ENCODE measurements at regions not wholly inside any gene's neighbourhood (a gene's known extent, or its start where the extent isn't known, plus 50 kb on each side); places are given as distances from the start of the nearest gene placed in this dataset.

DNA sequence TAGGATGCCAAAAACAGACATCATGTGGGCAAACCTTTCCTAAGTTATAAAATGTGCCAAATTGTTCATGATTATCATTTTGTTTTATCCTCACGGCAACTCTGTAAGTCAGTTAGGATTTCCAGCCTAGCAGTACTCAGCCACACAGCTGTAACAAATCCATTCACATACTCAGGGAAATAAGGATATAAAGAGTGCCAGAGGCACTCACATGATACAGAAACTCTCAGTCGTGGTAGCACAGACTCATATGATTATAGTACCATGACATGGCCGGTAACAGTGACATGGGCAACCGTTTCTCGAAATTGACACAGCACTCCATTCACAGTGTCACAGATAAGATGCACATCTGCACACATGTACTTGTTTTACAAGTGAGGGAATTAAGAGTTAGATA, 344.2 kb downstream of the LRIG3 start:
- no peak for FAIRE-seq
- Histone ChIP-seq H3K36me3 (no peaks in the 10 kb centered on the region), H3K4me1 (no peaks in the 10 kb centered on the region), H3K27me3 (no peaks in the 10 kb centered on the region), H3K27ac (no peak overlapping the region), H3K9me3 (no peaks in the 10 kb centered on the region), H3K4me3 (no peak overlapping the region)
- intact Hi-C loops (cut with DNase I): no loop called here
- no peak for ATAC-seq
- TF ChIP-seq, protein P1, sequence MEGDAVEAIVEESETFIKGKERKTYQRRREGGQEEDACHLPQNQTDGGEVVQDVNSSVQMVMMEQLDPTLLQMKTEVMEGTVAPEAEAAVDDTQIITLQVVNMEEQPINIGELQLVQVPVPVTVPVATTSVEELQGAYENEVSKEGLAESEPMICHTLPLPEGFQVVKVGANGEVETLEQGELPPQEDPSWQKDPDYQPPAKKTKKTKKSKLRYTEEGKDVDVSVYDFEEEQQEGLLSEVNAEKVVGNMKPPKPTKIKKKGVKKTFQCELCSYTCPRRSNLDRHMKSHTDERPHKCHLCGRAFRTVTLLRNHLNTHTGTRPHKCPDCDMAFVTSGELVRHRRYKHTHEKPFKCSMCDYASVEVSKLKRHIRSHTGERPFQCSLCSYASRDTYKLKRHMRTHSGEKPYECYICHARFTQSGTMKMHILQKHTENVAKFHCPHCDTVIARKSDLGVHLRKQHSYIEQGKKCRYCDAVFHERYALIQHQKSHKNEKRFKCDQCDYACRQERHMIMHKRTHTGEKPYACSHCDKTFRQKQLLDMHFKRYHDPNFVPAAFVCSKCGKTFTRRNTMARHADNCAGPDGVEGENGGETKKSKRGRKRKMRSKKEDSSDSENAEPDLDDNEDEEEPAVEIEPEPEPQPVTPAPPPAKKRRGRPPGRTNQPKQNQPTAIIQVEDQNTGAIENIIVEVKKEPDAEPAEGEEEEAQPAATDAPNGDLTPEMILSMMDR (IDR thresholded peaks at IDR 0.05): no peak
- 59% methylated on average over 5 of the region's 5 CpGs for WGBS, 2 donors
- DNase-seq: no peak

GRCh38 chr12:58576916-58577315, 343.4 kb downstream of the LRIG3 start:
- ATAC-seq (no peak), FAIRE-seq (no peak), DNase-seq (no peak)
- Histone ChIP-seq H3K27ac (no peak overlapping the region), H3K9me3 (no peaks in the 10 kb centered on the region), H3K4me1 (no peaks in the 10 kb centered on the region), H3K4me3 (no peak overlapping the region), H3K27me3 (no peaks in the 10 kb centered on the region), H3K36me3 (no peaks in the 10 kb centered on the region)
- TF ChIP-seq, protein P1 (IDR thresholded peaks at IDR 0.05): no peak
- intact Hi-C loops (cut with DNase I): no loop called here
- 74 to 78% methylated on average over 5 of the region's 5 CpGs for whole genome bisulfite sequencing, 2 donors

DNA sequence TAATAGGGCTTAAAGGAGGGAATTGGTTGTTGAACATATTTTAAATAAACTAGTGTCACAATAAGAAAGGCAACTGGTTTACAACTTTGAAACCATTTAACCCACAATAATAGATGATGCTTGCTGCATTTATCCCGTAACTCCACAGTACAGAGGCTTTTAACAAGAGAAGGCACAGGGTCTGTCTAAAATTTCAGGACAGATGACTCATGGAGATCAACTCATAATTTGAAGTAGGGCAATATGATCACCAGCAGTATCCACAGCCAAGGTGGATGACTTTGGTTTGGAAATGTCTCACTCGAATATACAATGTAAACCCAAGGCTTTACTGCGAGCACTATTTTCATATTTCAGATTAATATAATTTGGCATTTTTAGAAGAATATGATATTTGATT, 340.2 kb downstream of the LRIG3 start:
- DNase-seq: no peak
- Histone ChIP-seq H3K4me1 (no peaks in the 10 kb centered on the region), H3K36me3 (no peaks in the 10 kb centered on the region), H3K27ac (no peak overlapping the region), H3K4me3 (no peak overlapping the region), H3K9me3 (no peaks in the 10 kb centered on the region), H3K27me3 (no peaks in the 10 kb centered on the region)
- FAIRE-seq: no peak
- TF ChIP-seq, protein P1 (IDR thresholded peaks at IDR 0.05): no peak
- intact Hi-C loops (cut with DNase I): no loop called here
- ATAC-seq: no peak
- WGBS, 2 donors: 93 to 99% methylated on average over 3 of the region's 3 CpGs

DNA sequence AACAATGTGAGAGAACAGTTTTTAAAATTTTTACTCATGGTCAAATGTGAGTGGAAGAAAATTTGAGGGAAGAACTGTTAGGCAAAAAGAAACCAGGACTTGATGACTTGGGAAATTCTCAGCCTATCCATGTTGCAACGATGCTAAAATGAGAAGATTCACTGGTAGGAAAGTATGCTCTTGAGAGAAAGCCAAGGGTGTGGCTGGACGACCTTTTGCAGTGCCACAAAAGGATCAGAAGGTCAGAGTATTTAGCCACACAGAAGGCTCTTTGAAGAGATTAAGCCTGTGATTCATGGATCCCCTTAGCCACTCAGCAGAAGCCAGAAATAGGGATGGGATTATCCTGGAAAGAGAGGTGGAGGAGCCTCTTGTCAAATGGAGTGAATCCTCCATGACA, 336.8 kb downstream of the LRIG3 start:
- H3K27ac ChIP-seq: no peak overlapping the region
- no peaks in the 10 kb centered on the region for H3K9me3 ChIP-seq
- no peaks in the 10 kb centered on the region for H3K27me3 ChIP-seq
- ATAC-seq (peak in 1 of 4 donors; percentile 32), DNase-seq (no peak), FAIRE-seq (no peak)
- H3K4me1 ChIP-seq: no peaks in the 10 kb centered on the region
- intact Hi-C loops (cut with DNase I): no loop called here
- H3K4me3 ChIP-seq: no peak overlapping the region
- TF ChIP-seq, protein P1 (IDR thresholded peaks at IDR 0.05): no peak
- 58 to 61% methylated on average over 2 of the region's 2 CpGs for WGBS, 2 donors
- no peaks in the 10 kb centered on the region for H3K36me3 ChIP-seq

DNA sequence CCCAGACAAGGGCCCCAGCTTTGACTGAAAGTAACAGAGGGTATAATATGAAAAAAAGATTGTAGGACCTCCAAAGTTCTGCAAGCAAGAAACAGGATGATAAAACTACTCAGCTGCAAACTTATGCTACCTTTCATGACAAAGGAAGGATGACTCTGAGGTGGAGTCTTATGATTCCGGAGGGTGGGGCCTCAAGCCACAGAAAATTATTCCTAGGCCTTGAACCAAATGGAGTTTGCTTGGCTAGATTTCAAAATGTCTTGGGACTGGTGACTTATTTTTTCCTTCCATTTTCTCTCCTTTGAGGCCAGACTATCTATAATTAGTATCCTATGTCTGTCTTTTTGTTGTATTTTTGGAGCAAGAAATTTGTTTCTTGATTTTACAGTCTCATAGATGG, 336.4 kb downstream of the LRIG3 start:
- intact Hi-C loops (cut with DNase I): no loop called here
- ATAC-seq (no peak), FAIRE-seq (no peak), DNase-seq (no peak)
- no peaks in the 10 kb centered on the region for H3K9me3 ChIP-seq
- no peaks in the 10 kb centered on the region for H3K4me1 ChIP-seq
- H3K4me3 ChIP-seq: no peak overlapping the region
- 66 to 81% methylated on average over 1 of the region's 1 CpG for WGBS, 2 donors
- no peak overlapping the region for H3K27ac ChIP-seq
- TF ChIP-seq, protein P1 (IDR thresholded peaks at IDR 0.05): no peak
- H3K27me3 ChIP-seq: no peaks in the 10 kb centered on the region
- H3K36me3 ChIP-seq: no peaks in the 10 kb centered on the region
